H1 (cell line): ENCODE measurements at regions not wholly inside any gene's neighbourhood (a gene's known extent, or its start where the extent isn't known, plus 50 kb on each side); places are given as distances from the start of the nearest gene placed in this dataset.

Experiments used
- ASH2L ChIP-seq: fragments of 200-600, 300-600 bp; sonication (generic); IDR thresholded peaks from one replicate; pipeline ENCODE4 v1.7.1; 2017; ENCODE audit warnings: low read length
- ATF3 ChIP-seq: IDR thresholded peaks from 2 replicates; pipeline ENCODE4 v1.6.1; 2011; ENCODE audit warnings: low read depth, mild to moderate bottlenecking, low read length; ENCODE audit not compliant: insufficient read depth
- BACH1 ChIP-seq: IDR thresholded peaks from 2 replicates; pipeline ENCODE4 v1.6.1; 2012; ENCODE audit warnings: low read length, improper control_type of control experiment
- CHD2 ChIP-seq: IDR thresholded peaks from 2 replicates; pipeline ENCODE4 v1.6.1; 2012; ENCODE audit warnings: low read length, improper control_type of control experiment
- EP300 ChIP-seq, 2 experiments: IDR thresholded peaks; 1 replicate in 1 of 2; 2 replicates in 1 of 2; pipeline ENCODE4 v1.6.1; 2011 to 2012; ENCODE audit warnings: low read depth in 2 of 2, low read length in 2 of 2, mild to moderate bottlenecking in 2 of 2, borderline replicate concordance in 1 of 2, inconsistent platforms in 1 of 2, moderate library complexity in 1 of 2
- JUN ChIP-seq: IDR thresholded peaks from 2 replicates; pipeline ENCODE4 v1.6.1; 2011; ENCODE audit warnings: low read depth, mild to moderate bottlenecking, improper control_type of control experiment, low read length
- KDM4A ChIP-seq: IDR thresholded peaks from one replicate; pipeline ENCODE4 v1.7.1; 2012; ENCODE audit warnings: low read depth, mild to moderate bottlenecking, moderate library complexity, low read length, inconsistent platforms; ENCODE audit not compliant: severe bottlenecking
- POU5F1 ChIP-seq: IDR thresholded peaks from 2 replicates; pipeline ENCODE4 v1.6.1; 2011; ENCODE audit warnings: low read depth, mild to moderate bottlenecking, low read length, moderate library complexity
- RXRA ChIP-seq: IDR thresholded peaks from 2 replicates; pipeline ENCODE4 v1.6.1; 2011; ENCODE audit warnings: low read depth, mild to moderate bottlenecking, low read length, moderate library complexity; ENCODE audit not compliant: insufficient read depth
- SP4 ChIP-seq: IDR thresholded peaks from 2 replicates; pipeline ENCODE4 v1.6.1; 2012; ENCODE audit warnings: low read length, inconsistent platforms
- TEAD4 ChIP-seq: IDR thresholded peaks from 2 replicates; pipeline ENCODE4 v1.6.1; 2012; ENCODE audit warnings: low read depth, low read length, inconsistent platforms, mixed read lengths

GRCh38 chr1:37315371-37315846, 159.0 kb upstream of the ZC3H12A start (continued):
- TF ChIP-seq KDM4A, result no peak
- no peak for TF ChIP-seq BACH1
- TF ChIP-seq ATF3, result no peak
- TF ChIP-seq POU5F1, result 0 out of 2 replicates have a peak, but pooled peaks have one; percentile 73
- TF ChIP-seq CHD2, result peak; percentile 54; the same call in 1 of the 2 replicates
- no peak for TF ChIP-seq JUN
- 0 out of 2 replicates have a peak, but pooled peaks have one; percentile 13 for TF ChIP-seq TEAD4
- peak; percentile 81 for TF ChIP-seq ASH2L
- no peak for TF ChIP-seq SP4
- no peak for TF ChIP-seq RXRA
- TF ChIP-seq EP300 (IDR thresholded peaks at IDR 0.05; ENCODE audit: borderline replicate concordance in 1 of 2, low read depth in 2 of 2, low read length in 2 of 2), result 0 out of 3 replicates have a peak, but pooled peaks of 1 of the 2 experiments have one; percentile 52
